Natural killer cell (primary cell): ENCODE measurements at regions not wholly inside any gene's neighbourhood (a gene's known extent, or its start where the extent isn't known, plus 50 kb on each side); places are given as distances from the start of the nearest gene placed in this dataset.

Experiments used
- ATAC-seq, 3 donors: fragments of 150-1000 bp in 2 of 3; fragments of 200-7000 bp in 1 of 3; cut with Tn5 transposase; 1 replicate in 1 of 3; 2 replicates in 2 of 3; pipeline ENCODE4 v1.10.0; 2021; ENCODE audit warnings: mild to moderate bottlenecking in 2 of 3, moderate library complexity in 2 of 3
- DNase-seq, 2 donors: peaks; one replicate each; pipeline versions ENCODE4 v3.0.0 to v3.0.0-alpha.2; 2013 to 2021; ENCODE audit warnings: mixed read lengths in 1 of 2
- H3K27ac ChIP-seq: one replicate; pipeline ENCODE4 v1.5.1; 2013; ENCODE audit warnings: mild to moderate bottlenecking, low read length
- H3K27me3 ChIP-seq: one replicate; pipeline ENCODE4 v1.6.1; 2013; ENCODE audit warnings: low read length; ENCODE audit not compliant: control insufficient read depth, insufficient read depth
- H3K36me3 ChIP-seq: one replicate; pipeline ENCODE4 v1.6.1; 2013; ENCODE audit warnings: low read length; ENCODE audit not compliant: control insufficient read depth, insufficient read depth
- H3K4me1 ChIP-seq: one replicate; pipeline ENCODE4 v1.6.1; 2013; ENCODE audit warnings: low read length; ENCODE audit not compliant: control insufficient read depth, insufficient read depth
- H3K4me3 ChIP-seq: one replicate; pipeline ENCODE4 v1.5.1; 2013; ENCODE audit warnings: low read length
- H3K9me3 ChIP-seq: one replicate; pipeline ENCODE4 v1.6.1; 2013; ENCODE audit warnings: low read length; ENCODE audit not compliant: control insufficient read depth, insufficient read depth
- H3K27ac Mint-ChIP-seq, 2 donors: one replicate each; pipeline ENCODE4 v1.8.0; 2022; ENCODE audit warnings: mild to moderate bottlenecking in 2 of 2, mixed read lengths in 2 of 2, moderate library complexity in 1 of 2
- H3K27me3 Mint-ChIP-seq, 2 donors: one replicate each; pipeline ENCODE4 v1.8.0; 2022; ENCODE audit warnings: low read depth in 2 of 2, mixed read lengths in 2 of 2
- H3K36me3 Mint-ChIP-seq: one replicate; pipeline ENCODE4 v1.8.0; 2022; ENCODE audit warnings: mixed read lengths
- H3K4me1 Mint-ChIP-seq, 2 donors: one replicate each; pipeline ENCODE4 v1.8.0; 2022; ENCODE audit warnings: mixed read lengths in 2 of 2
- H3K4me3 Mint-ChIP-seq: one replicate; pipeline ENCODE4 v1.8.0; 2022; ENCODE audit warnings: mild to moderate bottlenecking, moderate library complexity, mixed read lengths
- H3K9me3 Mint-ChIP-seq, 2 donors: one replicate each; pipeline ENCODE4 v1.8.0; 2022; ENCODE audit warnings: mixed read lengths in 2 of 2
- WGBS: methylation state at CpG from one replicate; pipeline ENCODE4 v1.1.7; 2013; ENCODE audit warnings: missing lambda C conversion rate; ENCODE audit not compliant: insufficient coverage; 5-methylcytosine and 5-hydroxymethylcytosine counted together
- intact Hi-C: fragments of 100-400 bp; cut with micrococcal nuclease; formaldehyde crosslinking; loops from one replicate; pipeline ENCODE4 v1.14.2; 2022
- TF ChIP-seq, protein P1 (sequence below): fragments of 200-600 bp; IDR thresholded peaks from one replicate; pipeline ENCODE4 v1.8.0; 2022; ENCODE audit warnings: antibody characterized with exemption

DNA sequence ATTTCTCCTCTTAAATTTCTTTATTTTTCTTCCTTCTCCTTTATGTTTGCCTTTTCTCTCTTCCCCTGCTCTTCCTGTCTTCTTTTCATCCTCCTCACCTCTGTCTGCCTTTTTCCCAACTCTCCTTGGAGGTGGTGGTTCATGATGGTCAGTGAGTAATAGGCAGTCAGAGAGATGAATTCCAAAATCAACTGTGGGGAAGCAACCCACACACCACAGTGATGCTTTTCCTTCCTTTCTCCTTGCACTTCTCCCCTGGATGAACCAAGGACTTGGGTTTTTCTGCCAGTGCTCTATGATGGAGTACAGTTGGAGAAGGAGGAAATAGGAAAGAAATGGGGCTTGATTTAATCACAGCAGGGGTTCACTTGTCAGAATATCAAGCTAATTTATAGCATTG, 153.8 kb downstream of the DCK start:
- no peaks in the 10 kb centered on the region for H3K27me3 ChIP-seq
- ATAC-seq = no peak
- TF ChIP-seq, protein P1, sequence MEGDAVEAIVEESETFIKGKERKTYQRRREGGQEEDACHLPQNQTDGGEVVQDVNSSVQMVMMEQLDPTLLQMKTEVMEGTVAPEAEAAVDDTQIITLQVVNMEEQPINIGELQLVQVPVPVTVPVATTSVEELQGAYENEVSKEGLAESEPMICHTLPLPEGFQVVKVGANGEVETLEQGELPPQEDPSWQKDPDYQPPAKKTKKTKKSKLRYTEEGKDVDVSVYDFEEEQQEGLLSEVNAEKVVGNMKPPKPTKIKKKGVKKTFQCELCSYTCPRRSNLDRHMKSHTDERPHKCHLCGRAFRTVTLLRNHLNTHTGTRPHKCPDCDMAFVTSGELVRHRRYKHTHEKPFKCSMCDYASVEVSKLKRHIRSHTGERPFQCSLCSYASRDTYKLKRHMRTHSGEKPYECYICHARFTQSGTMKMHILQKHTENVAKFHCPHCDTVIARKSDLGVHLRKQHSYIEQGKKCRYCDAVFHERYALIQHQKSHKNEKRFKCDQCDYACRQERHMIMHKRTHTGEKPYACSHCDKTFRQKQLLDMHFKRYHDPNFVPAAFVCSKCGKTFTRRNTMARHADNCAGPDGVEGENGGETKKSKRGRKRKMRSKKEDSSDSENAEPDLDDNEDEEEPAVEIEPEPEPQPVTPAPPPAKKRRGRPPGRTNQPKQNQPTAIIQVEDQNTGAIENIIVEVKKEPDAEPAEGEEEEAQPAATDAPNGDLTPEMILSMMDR = no peak
- H3K4me3 ChIP-seq = no peak overlapping the region
- H3K4me1 ChIP-seq = no peaks in the 10 kb centered on the region
- Mint-ChIP-seq H3K9me3 (no peaks in the 10 kb centered on the region), H3K4me3 (no peak overlapping the region), H3K4me1 (no peaks in the 10 kb centered on the region), H3K27ac (no peak overlapping the region), H3K27me3 (peaks cover 0 to 2% of the 10 kb centered on the region in 2 donors), H3K36me3 (no peaks in the 10 kb centered on the region)
- intact Hi-C loops = no loop called here
- no peak overlapping the region for H3K27ac ChIP-seq
- no peaks in the 10 kb centered on the region for H3K36me3 ChIP-seq
- no peaks in the 10 kb centered on the region for H3K9me3 ChIP-seq
- DNase-seq = no peak

DNA sequence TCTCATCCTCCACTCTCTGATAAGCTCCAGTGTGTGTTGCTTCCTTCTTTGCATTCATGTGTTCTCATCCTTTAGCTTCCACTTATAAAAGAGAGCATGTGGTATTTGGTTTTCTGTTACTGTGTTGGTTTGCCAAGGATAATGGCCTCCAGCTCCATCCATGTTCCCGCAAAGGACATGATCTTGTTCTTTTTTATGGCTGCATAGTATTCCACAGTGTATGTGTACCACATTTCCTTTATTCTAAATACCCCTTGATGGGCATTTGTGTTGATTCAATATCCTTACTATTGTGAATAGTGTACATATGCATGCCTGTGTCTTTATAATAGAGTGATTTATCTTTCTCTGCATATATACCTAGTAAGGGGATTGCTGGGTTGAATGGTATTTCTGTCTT, 155.1 kb downstream of the DCK start:
- Histone ChIP-seq H3K9me3 (no peaks in the 10 kb centered on the region), H3K4me1 (no peaks in the 10 kb centered on the region), H3K27me3 (no peaks in the 10 kb centered on the region), H3K36me3 (no peaks in the 10 kb centered on the region), H3K27ac (no peak overlapping the region), H3K4me3 (no peak overlapping the region)
- ATAC-seq = no peak
- Mint-ChIP-seq H3K9me3 (no peaks in the 10 kb centered on the region), H3K27me3 (peaks cover 0 to 2% of the 10 kb centered on the region in 2 donors), H3K27ac (no peak overlapping the region), H3K4me3 (no peak overlapping the region), H3K36me3 (no peaks in the 10 kb centered on the region), H3K4me1 (no peaks in the 10 kb centered on the region)
- intact Hi-C loops = no loop called here
- no peak for DNase-seq
- 100% methylated on average over 1 of the region's 1 CpG for WGBS
- TF ChIP-seq, protein P1 = no peak

DNA sequence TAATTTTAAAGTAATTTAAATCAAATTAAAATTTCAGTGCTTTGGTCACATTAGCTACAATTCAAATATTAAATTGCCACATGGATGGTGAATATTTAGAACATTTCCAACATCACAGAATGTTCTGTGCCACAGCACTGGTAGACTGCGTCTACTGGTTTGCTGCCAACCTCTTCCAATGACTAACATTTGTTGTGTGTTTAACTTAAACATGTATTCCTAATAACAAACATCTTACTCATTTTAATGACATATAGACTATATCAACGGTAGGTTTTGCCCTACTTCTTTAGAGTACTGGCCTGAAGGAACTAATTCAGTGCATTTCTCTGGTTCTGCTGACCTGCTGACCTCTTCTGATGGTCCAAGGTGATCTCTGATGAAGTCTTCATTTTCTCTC, 157.6 kb downstream of the DCK start:
- H3K27ac ChIP-seq = no peak overlapping the region
- H3K9me3 ChIP-seq = no peaks in the 10 kb centered on the region
- H3K27me3 ChIP-seq = no peaks in the 10 kb centered on the region
- ATAC-seq = no peak
- no peaks in the 10 kb centered on the region for H3K36me3 Mint-ChIP-seq
- H3K4me1 ChIP-seq = no peaks in the 10 kb centered on the region
- DNase-seq = no peak
- H3K9me3 Mint-ChIP-seq = no peaks in the 10 kb centered on the region
- intact Hi-C loops = no loop called here
- H3K27me3 Mint-ChIP-seq = peaks cover 0 to 2% of the 10 kb centered on the region in 2 donors
- H3K27ac Mint-ChIP-seq = no peak overlapping the region
- H3K36me3 ChIP-seq = no peaks in the 10 kb centered on the region
- no peak overlapping the region for H3K4me3 Mint-ChIP-seq
- no peak overlapping the region for H3K4me3 ChIP-seq
- H3K4me1 Mint-ChIP-seq = peaks cover 0 to 5% of the 10 kb centered on the region in 2 donors
- TF ChIP-seq, protein P1 = no peak
- 80% methylated on average over 1 of the region's 2 CpGs for WGBS

DNA sequence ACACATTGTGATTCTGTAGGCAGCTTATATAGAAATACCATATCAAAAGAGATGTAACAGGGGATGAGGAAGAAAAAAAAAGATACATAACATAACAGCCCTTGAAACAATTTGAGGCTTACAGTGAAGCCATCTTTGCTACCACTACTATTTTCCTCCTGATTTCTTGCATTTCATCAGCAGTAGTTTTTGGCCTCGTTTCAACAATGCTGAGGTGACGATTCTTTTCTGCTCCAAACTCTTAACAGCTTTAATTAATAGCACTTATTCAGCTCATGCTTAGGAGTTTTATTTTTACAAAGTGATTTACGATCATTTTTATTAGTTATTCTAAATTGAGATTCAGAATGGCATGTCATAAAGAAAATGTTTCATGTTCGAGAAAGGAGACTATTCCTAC, 163.2 kb downstream of the DCK start:
- Histone ChIP-seq H3K4me3 (no peak overlapping the region), H3K27ac (no peak overlapping the region), H3K9me3 (no peaks in the 10 kb centered on the region), H3K4me1 (no peaks in the 10 kb centered on the region), H3K36me3 (no peaks in the 10 kb centered on the region), H3K27me3 (no peaks in the 10 kb centered on the region)
- no peak overlapping the region for H3K27ac Mint-ChIP-seq
- H3K9me3 Mint-ChIP-seq = no peaks in the 10 kb centered on the region
- H3K4me3 Mint-ChIP-seq = no peak overlapping the region
- peaks cover 0 to 5% of the 10 kb centered on the region in 2 donors for H3K4me1 Mint-ChIP-seq
- no peak for DNase-seq
- H3K36me3 Mint-ChIP-seq = no peaks in the 10 kb centered on the region
- TF ChIP-seq, protein P1 = no peak
- ATAC-seq = no peak
- H3K27me3 Mint-ChIP-seq = peaks cover 0 to 2% of the 10 kb centered on the region in 2 donors
- WGBS = 83% methylated on average over 1 of the region's 4 CpGs
- intact Hi-C loops = no loop called here
